ENCODE measurements at regions not wholly inside any gene's neighbourhood (a gene's known extent, or its start where the extent isn't known, plus 50 kb on each side); places are given as distances from the start of the nearest gene placed in this dataset.

DNA sequence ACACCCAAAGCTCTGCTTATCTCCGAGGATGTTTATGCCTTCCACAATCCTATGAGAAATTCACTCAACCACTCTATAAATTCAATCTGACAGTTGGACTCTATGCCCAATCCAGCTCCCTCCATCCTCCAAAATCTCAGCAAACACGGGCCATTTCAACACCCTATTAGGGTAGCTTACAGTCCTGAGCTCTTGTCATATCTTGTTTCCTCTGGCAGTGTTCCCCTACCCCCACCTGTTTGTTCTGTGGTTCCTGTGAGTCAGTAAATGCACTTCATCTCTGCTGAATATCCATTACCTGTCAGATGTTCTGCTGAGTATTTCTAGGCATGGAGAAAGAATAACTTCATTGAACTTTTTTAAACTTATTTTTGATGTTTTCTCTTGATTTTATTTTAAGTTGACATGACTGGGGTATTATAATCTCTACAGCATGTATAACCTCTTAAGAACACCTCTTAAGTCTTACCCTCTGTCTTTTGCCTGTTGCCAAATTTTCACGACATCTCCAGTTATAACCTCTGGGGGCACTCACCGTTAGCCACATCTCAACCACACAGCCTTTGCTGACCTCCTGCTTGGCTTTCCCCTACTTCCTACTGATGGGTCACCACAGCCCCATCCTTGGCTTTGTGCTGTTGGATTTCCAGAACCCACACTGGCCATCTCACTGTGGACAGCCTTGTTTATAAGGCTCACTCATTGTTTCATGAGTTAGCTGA lies 317.0 kb upstream of the TMPO start:
- no peak for DNase-seq (ENCODE audit: low read depth)
- TF ChIP-seq, protein P1, sequence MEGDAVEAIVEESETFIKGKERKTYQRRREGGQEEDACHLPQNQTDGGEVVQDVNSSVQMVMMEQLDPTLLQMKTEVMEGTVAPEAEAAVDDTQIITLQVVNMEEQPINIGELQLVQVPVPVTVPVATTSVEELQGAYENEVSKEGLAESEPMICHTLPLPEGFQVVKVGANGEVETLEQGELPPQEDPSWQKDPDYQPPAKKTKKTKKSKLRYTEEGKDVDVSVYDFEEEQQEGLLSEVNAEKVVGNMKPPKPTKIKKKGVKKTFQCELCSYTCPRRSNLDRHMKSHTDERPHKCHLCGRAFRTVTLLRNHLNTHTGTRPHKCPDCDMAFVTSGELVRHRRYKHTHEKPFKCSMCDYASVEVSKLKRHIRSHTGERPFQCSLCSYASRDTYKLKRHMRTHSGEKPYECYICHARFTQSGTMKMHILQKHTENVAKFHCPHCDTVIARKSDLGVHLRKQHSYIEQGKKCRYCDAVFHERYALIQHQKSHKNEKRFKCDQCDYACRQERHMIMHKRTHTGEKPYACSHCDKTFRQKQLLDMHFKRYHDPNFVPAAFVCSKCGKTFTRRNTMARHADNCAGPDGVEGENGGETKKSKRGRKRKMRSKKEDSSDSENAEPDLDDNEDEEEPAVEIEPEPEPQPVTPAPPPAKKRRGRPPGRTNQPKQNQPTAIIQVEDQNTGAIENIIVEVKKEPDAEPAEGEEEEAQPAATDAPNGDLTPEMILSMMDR (IDR thresholded peaks at IDR 0.05; ENCODE audit: control insufficient read depth, insufficient read depth, low read depth, low read length, missing control alignments), result no peak
- no peak overlapping the region for H3K4me3 ChIP-seq (ENCODE audit: control insufficient read depth, low read depth, low read length)

DNA sequence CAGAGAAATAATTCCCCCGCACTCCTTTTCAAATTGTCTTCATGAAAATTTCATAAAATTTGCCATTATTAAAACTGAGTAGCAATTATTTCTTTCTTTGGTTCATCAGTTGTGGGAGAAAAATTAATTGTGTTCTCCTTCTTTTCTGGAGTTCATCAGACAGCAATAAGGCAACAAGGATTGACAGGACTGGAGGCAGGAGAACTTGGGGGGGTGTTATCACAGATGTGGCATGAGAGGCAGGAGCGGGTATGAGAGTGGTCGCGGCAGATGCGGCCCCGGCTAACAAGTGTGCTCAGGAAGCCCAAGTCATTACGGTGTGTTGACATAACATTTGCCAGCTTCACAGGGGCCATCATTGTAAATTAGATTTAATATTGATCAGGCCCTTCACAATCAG lies 306.6 kb upstream of the TMPO start:
- H3K4me3 ChIP-seq (ENCODE audit: control insufficient read depth, low read depth, low read length), result no peak overlapping the region
- TF ChIP-seq, protein P1 (IDR thresholded peaks at IDR 0.05; ENCODE audit: control insufficient read depth, insufficient read depth, low read depth, low read length, missing control alignments), result no peak
- DNase-seq (ENCODE audit: low read depth), result no peak

DNA sequence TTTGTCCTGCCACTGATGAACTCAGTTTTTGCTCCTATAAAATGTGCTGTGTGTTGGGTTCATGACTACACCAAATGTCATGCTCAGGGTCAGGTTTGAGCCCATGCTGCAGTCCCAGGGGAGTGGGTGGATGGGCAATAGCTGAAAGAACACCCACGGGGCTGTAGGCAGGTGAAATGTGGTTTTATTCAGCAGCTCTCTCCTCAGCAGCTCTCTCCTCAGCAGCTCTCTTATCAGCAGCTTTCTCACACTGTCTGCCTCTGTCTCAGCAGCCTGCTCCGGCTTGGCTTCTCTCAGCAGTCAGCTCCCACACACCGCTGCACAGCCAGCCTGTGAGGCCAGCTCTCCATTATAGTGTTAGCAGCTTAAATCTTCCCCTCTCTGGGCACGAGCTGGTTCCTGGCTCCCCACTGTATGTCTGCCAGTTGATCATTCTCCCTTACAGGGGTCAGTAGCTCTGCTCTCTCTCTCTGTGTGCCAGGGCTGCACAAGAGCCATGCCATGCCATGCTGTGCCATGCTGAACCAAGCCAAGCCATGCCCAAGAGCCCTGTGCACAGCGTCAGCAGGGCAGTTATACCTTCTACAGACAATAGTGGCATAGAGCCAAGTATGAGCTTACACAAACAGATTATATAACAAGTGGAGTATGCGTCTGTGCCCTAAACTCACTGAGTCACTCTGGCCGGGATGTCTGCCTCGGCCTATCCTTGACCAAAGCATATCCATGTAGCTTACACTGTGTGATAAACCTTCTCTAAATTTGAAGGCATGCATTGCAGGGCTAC lies 303.3 kb upstream of the TMPO start:
- DNase-seq (ENCODE audit: low read depth), result no peak
- no peak overlapping the region for H3K4me3 ChIP-seq (ENCODE audit: control insufficient read depth, low read depth, low read length)
- TF ChIP-seq, protein P1 (IDR thresholded peaks at IDR 0.05; ENCODE audit: control insufficient read depth, insufficient read depth, low read depth, low read length, missing control alignments), result no peak

DNA sequence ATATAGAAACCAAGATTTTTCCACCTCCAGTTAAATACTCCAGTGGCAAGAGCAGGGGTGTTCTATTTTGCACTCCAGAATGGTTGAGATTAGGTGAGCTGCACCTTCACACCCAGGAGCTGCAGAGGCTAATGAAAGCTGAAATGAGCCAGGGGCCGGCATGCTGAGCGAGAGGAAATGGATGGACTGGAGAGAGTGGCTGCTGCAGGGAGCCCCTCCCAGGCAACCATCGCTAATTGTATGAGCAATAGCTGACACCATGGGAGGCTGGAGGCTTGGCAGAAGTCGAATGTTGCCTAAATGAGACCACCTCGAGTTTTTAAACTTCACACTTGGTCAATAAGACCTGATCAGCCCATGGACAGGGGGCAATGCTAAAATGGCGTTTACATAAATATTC lies 301.8 kb upstream of the TMPO start:
- TF ChIP-seq, protein P1 (IDR thresholded peaks at IDR 0.05; ENCODE audit: control insufficient read depth, insufficient read depth, low read depth, low read length, missing control alignments), result no peak

DNA sequence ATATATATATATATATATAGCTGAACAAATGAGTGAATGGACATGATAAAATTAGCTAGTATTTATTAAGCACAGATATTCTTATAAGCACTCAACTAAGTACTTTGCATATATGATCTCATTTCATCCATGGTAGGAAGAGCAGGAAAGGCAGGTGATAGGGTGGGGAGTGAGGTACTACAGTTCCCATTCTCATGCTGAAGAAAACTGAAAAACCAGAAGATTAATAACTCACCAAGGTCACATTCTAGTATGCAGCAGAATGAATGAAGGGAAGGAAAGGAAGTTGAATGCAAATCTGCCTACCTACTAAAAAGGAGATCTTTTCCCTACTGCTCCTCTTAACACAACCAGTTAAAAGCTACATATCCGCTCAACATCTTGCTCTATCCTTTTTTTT lies 298.1 kb upstream of the TMPO start:
- H3K4me3 ChIP-seq (ENCODE audit: control insufficient read depth, low read depth, low read length), result no peak overlapping the region
- DNase-seq (ENCODE audit: low read depth), result no peak
- TF ChIP-seq, protein P1 (IDR thresholded peaks at IDR 0.05; ENCODE audit: control insufficient read depth, insufficient read depth, low read depth, low read length, missing control alignments), result no peak

More for the DNA sequence above, 301.8 kb upstream of the TMPO start:
- no peak overlapping the region for H3K4me3 ChIP-seq (ENCODE audit: control insufficient read depth, low read depth, low read length)
- no peak for DNase-seq (ENCODE audit: low read depth)

DNA sequence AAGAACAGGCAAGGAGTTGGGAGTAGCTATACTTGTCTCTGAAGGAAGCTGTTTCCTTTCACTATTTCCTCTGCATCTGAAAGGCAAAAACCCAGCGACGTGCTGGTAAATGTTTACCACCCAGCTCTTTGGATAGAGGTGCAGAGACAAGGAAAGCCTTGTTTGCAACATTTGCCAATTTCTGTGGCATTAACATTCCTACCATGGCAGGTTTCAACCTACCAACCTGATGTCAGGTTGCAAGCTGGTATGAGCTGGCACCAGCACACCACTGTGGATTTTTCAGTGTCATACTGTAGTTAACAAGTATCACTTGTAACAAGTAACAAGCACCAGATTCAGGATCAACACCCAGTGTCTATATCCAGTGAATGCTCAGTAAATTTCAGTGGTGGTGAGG lies 294.8 kb upstream of the TMPO start:
- H3K4me3 ChIP-seq (ENCODE audit: control insufficient read depth, low read depth, low read length), result no peak overlapping the region

More for the DNA sequence above, 294.8 kb upstream of the TMPO start:
- no peak for DNase-seq (ENCODE audit: low read depth)
- TF ChIP-seq, protein P1 (IDR thresholded peaks at IDR 0.05; ENCODE audit: control insufficient read depth, insufficient read depth, low read depth, low read length, missing control alignments), result no peak
